GM13976 (cell line): ENCODE measurements at regions not wholly inside any gene's neighbourhood (a gene's known extent, or its start where the extent isn't known, plus 50 kb on each side); places are given as distances from the start of the nearest gene placed in this dataset.

ENCODE experiments used
- DNase-seq: peaks from one replicate; pipeline ENCODE4 v3.0.0; 2012; ENCODE audit warnings: low spot score
- CTCF ChIP-seq: IDR thresholded peaks from 2 replicates; pipeline ENCODE4 v1.5.1; 2012; ENCODE audit warnings: borderline replicate concordance, mild to moderate bottlenecking; ENCODE audit not compliant: insufficient read depth; ENCODE audit errors: extremely low read depth, missing control alignments, control extremely low read depth
- in situ Hi-C: fragments of 300-500 bp; cut with MboI; formaldehyde crosslinking; loops from one replicate; pipeline ENCODE4 v1.12.0; 2022; ENCODE audit warnings: low sequenced_read_pairs, mixed read lengths, inconsistent platforms; ENCODE audit not compliant: unreplicated experiment

DNA sequence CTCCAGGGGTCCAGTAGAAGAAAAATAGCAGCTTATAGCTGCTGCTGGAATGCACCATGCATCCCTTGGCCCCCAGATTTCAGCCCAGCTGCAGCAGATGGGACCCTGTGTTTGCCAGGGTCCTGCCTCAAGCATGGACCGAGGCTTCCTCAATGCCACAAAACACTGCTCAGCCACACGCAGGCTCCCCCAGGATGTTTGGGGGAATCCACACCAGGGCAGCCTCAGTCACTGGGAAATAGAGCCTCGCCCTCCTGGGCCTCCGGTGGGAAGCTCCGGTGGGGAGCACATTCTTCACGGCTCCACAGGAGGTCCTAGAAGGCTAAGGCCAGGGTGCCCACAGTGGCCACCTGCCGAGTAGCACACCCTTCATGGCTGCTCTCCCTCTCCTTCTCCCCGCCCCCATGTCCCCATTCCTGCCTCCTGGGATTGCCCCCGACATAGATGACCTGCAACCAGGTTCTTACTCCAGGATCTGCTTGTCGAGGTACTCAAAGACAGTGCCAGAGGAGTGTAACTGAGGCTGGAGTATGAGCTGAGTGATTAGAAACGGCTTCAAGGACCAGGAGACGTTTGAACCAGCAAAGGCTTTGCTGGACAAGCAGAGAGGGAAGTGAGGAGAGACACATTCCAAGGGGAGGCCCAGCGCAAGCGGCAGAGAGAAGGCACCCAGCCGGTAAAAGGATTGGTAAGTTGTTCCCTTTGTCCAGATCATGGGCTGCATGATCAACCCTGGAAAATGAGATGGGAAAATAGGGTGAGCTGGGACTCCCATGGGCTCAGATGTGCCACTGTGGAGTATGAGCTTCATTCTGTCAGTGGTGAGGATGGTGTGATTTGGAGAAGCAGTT lies 110.7 kb upstream of the UQCRFS1 start:
- no peak for DNase-seq
- no peak for TF ChIP-seq CTCF
- in situ Hi-C loops, result no loop called here

DNA sequence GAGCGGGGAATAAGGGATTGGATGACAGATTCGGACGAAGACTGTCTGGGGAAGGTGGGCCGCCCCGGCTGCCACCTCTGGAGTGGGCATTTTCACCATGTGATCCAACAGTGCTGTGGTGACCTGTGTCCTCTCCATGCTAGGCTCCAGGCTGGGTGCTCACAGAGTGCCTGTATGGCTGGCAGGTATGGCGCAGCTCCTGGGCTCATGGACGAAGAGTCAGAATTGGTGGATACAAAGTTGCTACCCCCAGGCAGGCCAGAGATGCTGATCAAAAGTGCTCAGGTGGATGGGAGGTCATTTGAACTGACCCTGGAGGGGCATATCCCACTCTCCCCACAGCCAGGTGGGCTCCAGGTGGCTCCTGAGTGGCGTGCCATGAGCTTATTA lies 111.3 kb upstream of the UQCRFS1 start:
- TF ChIP-seq CTCF, result no peak
- in situ Hi-C loops, result no loop called here
- DNase-seq, result no peak

DNA sequence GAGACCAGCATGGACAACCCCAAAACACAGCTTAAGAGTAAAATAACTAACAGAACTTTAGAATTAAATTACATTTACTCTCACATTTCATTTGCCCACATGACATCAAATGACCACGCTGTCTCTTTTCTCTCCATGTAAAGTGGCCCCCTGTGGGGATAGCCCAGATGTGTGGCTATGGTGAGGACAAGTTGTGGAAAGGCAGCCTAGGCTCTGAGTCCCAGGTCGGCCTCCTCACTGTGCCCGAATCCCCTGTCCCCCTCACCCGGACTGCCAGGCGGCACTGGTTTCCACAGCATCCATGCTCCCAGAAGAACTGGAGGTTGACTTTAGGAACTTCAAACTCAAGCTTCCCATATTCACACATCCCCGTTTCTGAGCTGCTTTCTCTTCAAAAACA lies 111.8 kb upstream of the UQCRFS1 start:
- in situ Hi-C loops, result no loop called here
- no peak for TF ChIP-seq CTCF
- DNase-seq, result no peak

DNA sequence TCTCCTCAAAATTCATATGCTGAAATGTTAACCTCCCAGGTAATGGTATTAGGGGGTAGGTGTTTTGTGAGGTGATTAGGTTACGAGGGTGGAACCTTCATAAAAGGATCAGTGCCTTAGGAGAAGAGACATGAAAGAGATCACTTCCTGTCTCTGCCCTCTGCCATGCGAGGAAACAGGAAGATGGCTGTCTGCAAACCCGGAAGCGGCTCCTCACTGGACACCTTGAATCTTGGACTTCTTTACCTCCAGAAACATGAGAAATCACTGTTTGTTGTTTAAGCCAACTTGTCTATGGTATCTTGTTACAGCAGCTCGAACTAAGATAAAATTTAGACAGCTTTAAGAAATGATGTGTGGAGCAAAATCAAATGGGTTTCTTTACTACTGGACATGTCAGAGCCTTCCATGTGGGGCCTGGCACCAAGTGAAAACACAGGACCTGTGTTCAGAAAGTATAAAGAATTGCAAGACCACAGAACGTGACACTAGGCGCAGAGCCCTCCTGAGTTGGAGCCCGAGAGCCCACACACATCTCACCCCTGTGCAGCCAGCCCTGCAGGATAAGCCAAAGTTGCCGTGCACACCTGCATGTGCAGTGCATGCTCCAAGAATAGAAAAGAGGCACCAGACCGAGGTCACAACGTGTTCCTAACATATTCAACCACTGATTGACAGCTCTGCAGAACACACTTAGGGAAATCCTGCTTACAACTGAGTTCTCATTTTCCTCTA lies 112.5 kb upstream of the UQCRFS1 start:
- TF ChIP-seq CTCF, result no peak
- no peak for DNase-seq
- in situ Hi-C loops, result no loop called here

DNA sequence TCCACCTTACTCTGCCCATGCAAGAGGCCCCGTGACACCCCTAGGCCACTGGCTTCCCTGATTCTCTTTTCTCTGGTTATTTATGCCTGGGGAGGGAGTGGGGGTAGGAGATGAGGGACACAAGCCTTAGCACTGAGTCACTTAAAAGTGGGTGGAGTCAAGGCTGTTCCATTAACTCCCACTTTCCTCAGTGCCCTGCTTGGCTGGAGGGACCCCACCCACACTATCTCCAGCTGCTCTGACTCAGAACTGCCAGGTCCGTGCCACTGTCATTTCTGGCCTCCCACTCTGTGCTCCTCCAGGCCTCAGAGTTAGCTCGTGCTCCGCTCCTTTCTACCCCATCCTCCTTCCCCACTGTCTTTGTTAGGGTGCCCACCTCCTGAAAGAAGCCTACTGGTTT lies 113.4 kb upstream of the UQCRFS1 start:
- TF ChIP-seq CTCF, result no peak
- DNase-seq, result no peak

GRCh38 chr19:29326849-29327840 lies 114.2 kb upstream of the UQCRFS1 start:
- DNase-seq, result no peak
- in situ Hi-C loops, result no loop called here
- TF ChIP-seq CTCF, result no peak

More for the DNA sequence above, 113.4 kb upstream of the UQCRFS1 start:
- in situ Hi-C loops, result no loop called here
